Activated CD4-positive, alpha-beta memory T cell treated with anti-CD3 and anti-CD28 coated beads, Interleukin-2, amount 10 ng/mL, durations not matched to agents 7 days and 5 days (primary cell): ENCODE measurements at regions not wholly inside any gene's neighbourhood (a gene's known extent, or its start where the extent isn't known, plus 50 kb on each side); places are given as distances from the start of the nearest gene placed in this dataset.
"Not testable (repeated sequence)": the region's sequence is repeated elsewhere in the genome, so short reads cannot be mapped to it uniquely, and the experiment has no call there.

ENCODE experiments used
- CTCF ChIA-PET: fragments of 350-600 bp; sonication (Branson Sonifier 250); formaldehyde crosslinking; loops from one replicate; lab custom pipeline; 2021; ENCODE audit warnings: antibody characterized with exemption, inconsistent platforms; lab: Charles Lee
- POLR2A ChIA-PET: fragments of 350-600 bp; sonication (Branson Sonifier 250); formaldehyde crosslinking; loops from one replicate; lab custom pipeline; 2021; ENCODE audit warnings: antibody characterized with exemption; lab: Charles Lee
- DNase-seq: peaks from one replicate; pipeline ENCODE4 v3.0.0-alpha.2; 2020
- H3K27ac Mint-ChIP-seq: one replicate; pipeline ENCODE4 v1.8.0; 2021; ENCODE audit warnings: mild to moderate bottlenecking, mixed read lengths
- H3K27me3 Mint-ChIP-seq: one replicate; pipeline ENCODE4 v1.8.0; 2021; ENCODE audit warnings: mixed read lengths
- H3K36me3 Mint-ChIP-seq: one replicate; pipeline ENCODE4 v1.8.0; 2021; ENCODE audit warnings: low read depth, mixed read lengths
- H3K4me1 Mint-ChIP-seq: one replicate; pipeline ENCODE4 v1.8.0; 2021; ENCODE audit warnings: mixed read lengths
- H3K4me3 Mint-ChIP-seq: one replicate; pipeline ENCODE4 v1.8.0; 2021; ENCODE audit warnings: mild to moderate bottlenecking, mixed read lengths
- H3K9me3 Mint-ChIP-seq: one replicate; pipeline ENCODE4 v1.8.0; 2021; ENCODE audit warnings: mixed read lengths

GRCh38 chr5:163569284-163569683 is 63.9 kb downstream of the MAT2B start:
- Mint-ChIP-seq H3K27me3 (peaks cover 51% of the 10 kb centered on the region), H3K27ac (no peak overlapping the region), H3K4me1 (peaks cover 22% of the 10 kb centered on the region), H3K4me3 (no peak overlapping the region), H3K36me3 (no peaks in the 10 kb centered on the region), H3K9me3 (no peaks in the 10 kb centered on the region)
- POLR2A ChIA-PET, result no interaction called here
- CTCF ChIA-PET, result no interaction called here
- DNase-seq, result no peak

- CTCF ChIA-PET, result no interaction called here
- Mint-ChIP-seq H3K4me1 (peaks cover 5% of the 10 kb centered on the region), H3K36me3 (no peaks in the 10 kb centered on the region), H3K27ac (no peak overlapping the region), H3K9me3 (no peaks in the 10 kb centered on the region), H3K27me3 (peaks cover 26% of the 10 kb centered on the region), H3K4me3 (no peak overlapping the region)
- POLR2A ChIA-PET, result no interaction called here
- DNase-seq, result no peak
Observed at GRCh38 chr5:163571744-163572143, 66.3 kb downstream of the MAT2B start.

GRCh38 chr5:163574472-163575440 is 69.3 kb downstream of the MAT2B start:
- POLR2A ChIA-PET, result no interaction called here
- H3K4me1 Mint-ChIP-seq, result no peaks in the 10 kb centered on the region
- peaks cover 2% of the 10 kb centered on the region for H3K27me3 Mint-ChIP-seq
- no peak overlapping the region for H3K27ac Mint-ChIP-seq
- H3K9me3 Mint-ChIP-seq, result no peaks in the 10 kb centered on the region
- no peak overlapping the region for H3K4me3 Mint-ChIP-seq
- no peaks in the 10 kb centered on the region for H3K36me3 Mint-ChIP-seq
- CTCF ChIA-PET, result no interaction called here
- DNase-seq, result no peak

GRCh38 chr5:163578652-163579051 is 73.2 kb downstream of the MAT2B start:
- Mint-ChIP-seq H3K9me3 (no peaks in the 10 kb centered on the region), H3K27me3 (no peaks in the 10 kb centered on the region), H3K36me3 (no peaks in the 10 kb centered on the region), H3K4me3 (no peak overlapping the region), H3K27ac (no peak overlapping the region), H3K4me1 (no peaks in the 10 kb centered on the region)
- ChIA-PET CTCF (interaction anchor here (2.2 kb wide), 1 partner anchor 15 kb away, joined by 8 read pairs; no protein-coding TSS in a partner anchor), POLR2A (no interaction called here)
- DNase-seq, result no peak

- Mint-ChIP-seq H3K36me3 (no peaks in the 10 kb centered on the region), H3K4me3 (no peak overlapping the region), H3K27ac (no peak overlapping the region), H3K9me3 (no peaks in the 10 kb centered on the region), H3K27me3 (no peaks in the 10 kb centered on the region), H3K4me1 (no peaks in the 10 kb centered on the region)
- ChIA-PET CTCF (no interaction called here), POLR2A (no interaction called here)
- no peak for DNase-seq
Observed at GRCh38 chr5:163579729-163580128, 74.3 kb downstream of the MAT2B start.

- ChIA-PET POLR2A (no interaction called here), CTCF (no interaction called here)
- H3K4me1 Mint-ChIP-seq, result no peaks in the 10 kb centered on the region
- H3K36me3 Mint-ChIP-seq, result no peaks in the 10 kb centered on the region
- no peak overlapping the region for H3K4me3 Mint-ChIP-seq
- H3K9me3 Mint-ChIP-seq, result no peaks in the 10 kb centered on the region
- H3K27ac Mint-ChIP-seq, result no peak overlapping the region
- no peaks in the 10 kb centered on the region for H3K27me3 Mint-ChIP-seq
- no peak for DNase-seq
Observed at GRCh38 chr5:163580516-163580915, 75.1 kb downstream of the MAT2B start.

GRCh38 chr5:163583491-163584153 is 78.2 kb downstream of the MAT2B start:
- H3K4me3 Mint-ChIP-seq, POLR2A ChIA-PET, H3K27ac Mint-ChIP-seq, DNase-seq, H3K27me3 Mint-ChIP-seq, H3K4me1 Mint-ChIP-seq, H3K36me3 Mint-ChIP-seq, CTCF ChIA-PET, H3K9me3 Mint-ChIP-seq: not testable (repeated sequence)

- Mint-ChIP-seq H3K4me1 (no peaks in the 10 kb centered on the region), H3K4me3 (no peak overlapping the region), H3K27ac (no peak overlapping the region), H3K36me3 (no peaks in the 10 kb centered on the region), H3K27me3 (peaks cover 2% of the 10 kb centered on the region), H3K9me3 (no peaks in the 10 kb centered on the region)
- POLR2A ChIA-PET, result no interaction called here
- CTCF ChIA-PET, result no interaction called here
- DNase-seq, result no peak
Observed at GRCh38 chr5:163585206-163585605, 79.8 kb downstream of the MAT2B start.

GRCh38 chr5:163586531-163586956 is 81.1 kb downstream of the MAT2B start:
- H3K4me3 Mint-ChIP-seq, result no peak overlapping the region
- no peaks in the 10 kb centered on the region for H3K9me3 Mint-ChIP-seq
- H3K36me3 Mint-ChIP-seq, result no peaks in the 10 kb centered on the region
- H3K27ac Mint-ChIP-seq, result no peak overlapping the region
- CTCF ChIA-PET, result no interaction called here
- POLR2A ChIA-PET, result no interaction called here
- peaks cover 2% of the 10 kb centered on the region for H3K27me3 Mint-ChIP-seq
- H3K4me1 Mint-ChIP-seq, result no peaks in the 10 kb centered on the region
- DNase-seq, result no peak

- H3K27me3 Mint-ChIP-seq, result peaks cover 2% of the 10 kb centered on the region
- no peak for DNase-seq
- H3K9me3 Mint-ChIP-seq, result no peaks in the 10 kb centered on the region
- ChIA-PET CTCF (no interaction called here), POLR2A (no interaction called here)
- no peak overlapping the region for H3K27ac Mint-ChIP-seq
- no peak overlapping the region for H3K4me3 Mint-ChIP-seq
- no peaks in the 10 kb centered on the region for H3K36me3 Mint-ChIP-seq
- no peaks in the 10 kb centered on the region for H3K4me1 Mint-ChIP-seq
Observed at GRCh38 chr5:163594951-163595350, 89.5 kb downstream of the MAT2B start.

GRCh38 chr5:163595932-163596607 is 90.7 kb downstream of the MAT2B start:
- Mint-ChIP-seq H3K27me3 (peaks cover 2% of the 10 kb centered on the region), H3K36me3 (no peaks in the 10 kb centered on the region), H3K9me3 (no peaks in the 10 kb centered on the region), H3K27ac (no peak overlapping the region), H3K4me3 (no peak overlapping the region), H3K4me1 (no peaks in the 10 kb centered on the region)
- DNase-seq, result no peak
- POLR2A ChIA-PET, result no interaction called here
- CTCF ChIA-PET, result no interaction called here

- no peak for DNase-seq
- Mint-ChIP-seq H3K27ac (no peak overlapping the region), H3K27me3 (peaks cover 2% of the 10 kb centered on the region), H3K9me3 (no peaks in the 10 kb centered on the region), H3K36me3 (no peaks in the 10 kb centered on the region), H3K4me3 (no peak overlapping the region), H3K4me1 (no peaks in the 10 kb centered on the region)
- CTCF ChIA-PET, result no interaction called here
- POLR2A ChIA-PET, result no interaction called here
Observed at GRCh38 chr5:163596608-163597315, 91.3 kb downstream of the MAT2B start.

- no peak for DNase-seq
- Mint-ChIP-seq H3K9me3 (no peaks in the 10 kb centered on the region), H3K36me3 (no peaks in the 10 kb centered on the region), H3K4me1 (no peaks in the 10 kb centered on the region), H3K4me3 (no peak overlapping the region), H3K27me3 (peaks cover 2% of the 10 kb centered on the region), H3K27ac (no peak overlapping the region)
- POLR2A ChIA-PET, result no interaction called here
- CTCF ChIA-PET, result no interaction called here
Observed at GRCh38 chr5:163604013-163604412, 98.6 kb downstream of the MAT2B start.
